ENCODE measurements at regions not wholly inside any gene's neighbourhood (a gene's known extent, or its start where the extent isn't known, plus 50 kb on each side); places are given as distances from the start of the nearest gene placed in this dataset.
"Not testable (repeated sequence)": the region's sequence is repeated elsewhere in the genome, so short reads cannot be mapped to it uniquely, and the experiment has no call there.

DNA sequence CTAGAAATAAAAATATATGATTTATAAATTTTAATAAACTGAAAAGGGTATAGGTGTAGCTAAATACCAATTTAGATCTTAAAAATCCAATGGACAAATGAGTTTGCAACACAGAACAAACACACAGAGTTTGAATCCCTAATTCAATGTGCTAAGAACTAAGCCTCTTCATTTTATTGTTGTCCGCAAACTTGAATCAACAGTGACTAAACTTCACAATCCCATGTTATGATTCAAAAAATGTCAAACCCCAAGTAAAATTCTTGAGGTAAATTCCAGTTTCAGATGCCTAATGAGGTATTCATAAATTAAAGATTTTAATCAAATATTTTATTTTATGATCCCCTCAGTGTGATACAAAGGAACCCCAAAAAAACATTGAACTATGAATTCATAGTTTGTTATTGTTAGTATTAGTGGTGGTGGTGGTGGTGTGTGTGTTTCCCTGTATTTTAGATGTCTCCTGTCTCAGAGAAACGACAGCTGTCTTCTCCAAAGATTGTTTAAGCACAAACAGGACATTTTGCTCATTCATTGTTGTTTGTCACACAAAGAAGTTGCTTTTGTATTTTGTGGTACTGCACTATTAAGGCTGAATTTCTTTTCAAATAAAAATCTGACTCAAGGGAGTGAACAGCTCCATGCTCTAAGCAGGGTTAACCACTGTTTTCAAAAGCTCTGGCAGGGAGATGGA, 259.8 kb downstream of the OSR1 start:
- DNase-seq = no peak

DNA sequence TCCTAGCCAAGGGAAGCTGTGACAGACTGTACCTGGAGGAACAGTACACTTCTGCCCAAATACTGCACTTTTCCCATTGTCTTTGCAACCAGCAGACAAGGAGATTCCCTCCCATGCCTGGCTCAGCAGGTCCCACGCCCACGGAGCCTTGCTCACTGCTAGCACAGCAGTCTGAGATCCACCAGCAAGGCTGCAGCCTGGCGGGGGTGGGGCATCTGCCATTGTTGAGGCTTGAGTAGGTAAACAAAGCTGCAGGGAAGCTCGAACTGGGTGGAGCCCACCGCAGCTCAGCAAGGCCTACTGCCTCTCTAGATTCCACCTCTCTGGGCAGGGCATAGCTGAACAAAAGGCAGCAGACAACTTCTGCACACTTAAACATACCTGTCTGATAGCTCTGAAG, 268.9 kb downstream of the OSR1 start:
- not testable (repeated sequence) for DNase-seq

DNA sequence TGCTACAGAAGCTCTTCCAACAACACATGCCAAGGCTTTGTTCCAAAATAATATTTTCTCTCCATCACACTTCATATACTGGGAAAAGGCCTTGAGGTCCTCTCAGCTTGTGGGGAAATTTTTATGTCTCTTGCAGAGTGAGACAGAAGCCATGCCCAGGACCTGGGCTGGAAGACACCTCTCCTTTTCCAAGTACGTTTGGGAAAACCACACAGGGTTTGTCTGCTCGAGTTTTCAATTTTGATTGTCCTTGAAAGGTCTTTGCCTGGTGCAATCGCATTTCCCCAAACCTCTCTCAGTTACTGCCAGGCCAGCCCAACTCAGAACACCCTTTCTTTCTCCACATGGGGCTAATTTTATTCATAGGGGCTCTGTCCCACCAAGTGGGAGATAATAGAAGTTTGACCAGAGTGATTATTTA, 272.2 kb downstream of the OSR1 start:
- DNase-seq = no peak

DNA sequence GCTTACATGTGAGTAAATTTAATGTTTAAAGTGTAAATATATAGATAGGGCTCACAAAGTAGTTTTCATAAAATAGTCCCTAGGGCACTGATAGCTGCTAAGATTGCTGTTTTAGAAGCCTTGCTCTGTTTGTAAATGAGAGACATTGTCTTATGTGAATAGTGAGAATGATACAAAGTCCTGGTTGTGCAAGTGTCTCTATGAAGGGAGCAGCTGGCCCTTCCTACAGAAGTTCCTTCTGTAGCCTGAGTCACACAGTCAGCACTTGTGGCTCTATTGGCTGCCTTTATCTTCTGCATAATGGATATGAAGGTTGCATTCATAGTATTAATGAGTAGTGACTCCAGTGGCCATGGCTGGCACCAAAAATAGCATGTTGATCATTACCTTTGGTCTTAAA, 279.7 kb downstream of the OSR1 start:
- no peak for DNase-seq

DNA sequence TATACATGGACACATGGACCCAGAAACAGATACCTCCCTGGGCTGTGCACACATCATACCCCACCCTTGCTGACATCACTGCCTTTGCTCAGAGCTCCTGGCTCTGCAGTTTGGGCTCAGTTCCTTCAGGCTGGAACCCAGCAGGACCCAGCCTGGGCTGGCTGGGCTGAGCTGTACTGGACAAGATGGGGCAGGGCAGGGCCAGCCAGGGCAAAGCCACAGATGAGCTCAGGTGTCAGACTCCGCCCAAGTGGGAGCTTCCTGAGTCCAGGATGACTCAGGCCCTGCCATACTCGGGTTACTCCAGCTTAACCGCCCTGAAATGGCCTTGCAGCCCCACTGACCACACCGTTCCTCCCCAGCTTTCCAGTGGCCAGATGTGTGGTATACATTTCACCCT, 284.9 kb downstream of the OSR1 start:
- peak; percentile 44 for DNase-seq

DNA sequence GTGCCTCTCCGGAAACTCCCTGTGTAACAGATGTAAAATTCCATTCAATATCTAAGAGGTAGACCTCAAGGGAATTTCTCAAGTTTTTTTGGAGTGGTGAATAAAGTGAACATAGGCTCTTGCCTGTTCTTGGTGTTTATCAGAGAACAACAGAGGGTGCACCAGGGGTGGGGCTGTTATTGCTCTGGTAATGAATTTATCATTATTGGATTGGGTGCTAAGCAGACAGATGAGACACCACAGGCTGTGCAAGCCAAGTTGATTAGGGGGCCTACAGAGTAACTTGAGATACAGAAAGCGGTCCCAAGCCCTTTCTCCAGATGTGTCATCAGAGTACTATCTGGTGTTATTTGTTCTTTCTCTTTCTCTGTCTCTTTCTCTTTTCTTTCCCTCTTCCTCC, 286.3 kb downstream of the OSR1 start:
- no peak for DNase-seq

DNA sequence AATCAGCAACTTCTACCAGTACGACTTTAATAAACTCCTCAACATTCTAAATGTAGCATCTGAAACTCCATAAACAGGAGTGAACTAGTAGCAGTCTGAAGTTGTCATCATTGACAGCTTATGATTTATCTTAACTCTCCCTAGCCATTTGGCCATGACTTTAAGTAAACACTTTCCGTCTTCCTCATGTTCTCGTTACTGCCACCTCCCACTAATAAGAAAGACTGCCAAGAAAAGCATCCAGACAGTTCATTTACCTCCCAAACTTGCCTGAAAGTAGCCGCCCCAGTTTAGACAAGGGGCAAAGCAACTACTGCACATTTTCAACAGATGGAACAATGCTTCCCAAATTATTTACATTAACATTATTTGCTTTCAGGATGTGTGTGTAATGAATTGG, 287.5 kb downstream of the OSR1 start:
- DNase-seq = peak; percentile 37

DNA sequence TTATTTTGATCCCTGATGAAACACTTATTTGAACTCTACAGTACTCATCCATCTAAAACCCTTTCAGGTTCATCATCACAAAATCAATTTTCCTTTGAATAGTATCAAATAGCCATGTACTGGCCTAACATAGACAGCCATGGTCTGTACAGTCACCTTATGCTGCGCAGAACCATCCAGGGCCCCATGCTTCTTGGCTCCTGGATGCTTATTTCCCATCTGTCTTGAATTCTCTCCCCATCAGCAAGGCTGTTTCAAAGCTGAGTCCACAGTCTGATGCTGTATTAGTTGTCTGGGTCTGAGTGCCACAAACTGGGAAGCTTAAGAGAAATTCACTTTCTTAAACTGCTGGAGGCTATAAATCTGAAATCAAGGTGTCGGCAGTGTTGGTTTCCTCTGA, 290.2 kb downstream of the OSR1 start:
- DNase-seq = no peak

DNA sequence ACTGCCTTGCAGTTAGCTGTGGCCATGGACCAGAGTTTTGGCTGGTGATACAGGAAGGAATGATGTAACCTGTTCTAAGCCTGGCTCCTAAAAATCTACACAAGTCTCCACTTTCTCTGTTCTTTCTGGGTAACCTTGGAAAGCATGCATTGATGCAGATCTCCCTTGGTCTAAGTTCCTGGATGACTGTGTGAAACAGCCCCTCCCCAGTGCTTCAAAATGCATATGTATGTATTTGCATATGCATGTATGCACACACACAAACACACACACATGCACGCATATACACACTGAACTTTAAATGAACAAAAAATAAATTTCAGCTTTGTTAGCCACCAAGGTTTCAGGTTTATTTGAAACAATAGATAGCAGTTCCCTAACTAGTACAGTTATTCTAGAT, 296.1 kb downstream of the OSR1 start:
- no peak for DNase-seq

DNA sequence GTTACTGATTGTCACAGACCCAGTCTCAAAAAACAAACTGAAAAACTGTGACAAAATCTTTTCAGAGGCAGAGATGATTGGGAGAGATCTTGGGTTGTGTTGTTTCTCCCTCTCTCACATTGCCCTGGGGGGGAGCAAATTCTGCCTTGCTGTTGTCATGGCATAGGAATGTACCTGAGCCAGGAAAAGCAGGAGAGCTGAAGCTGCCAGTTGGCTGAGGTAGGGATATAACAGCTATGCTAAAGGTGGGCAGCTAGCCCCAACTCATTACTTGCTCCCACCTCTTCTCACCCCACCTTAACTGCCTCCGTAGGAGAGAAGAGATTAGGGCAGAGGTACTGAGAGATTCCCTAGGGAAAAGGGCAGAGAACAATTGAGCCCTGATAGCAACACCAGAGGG, 299.3 kb downstream of the OSR1 start:
- no peak for DNase-seq

DNA sequence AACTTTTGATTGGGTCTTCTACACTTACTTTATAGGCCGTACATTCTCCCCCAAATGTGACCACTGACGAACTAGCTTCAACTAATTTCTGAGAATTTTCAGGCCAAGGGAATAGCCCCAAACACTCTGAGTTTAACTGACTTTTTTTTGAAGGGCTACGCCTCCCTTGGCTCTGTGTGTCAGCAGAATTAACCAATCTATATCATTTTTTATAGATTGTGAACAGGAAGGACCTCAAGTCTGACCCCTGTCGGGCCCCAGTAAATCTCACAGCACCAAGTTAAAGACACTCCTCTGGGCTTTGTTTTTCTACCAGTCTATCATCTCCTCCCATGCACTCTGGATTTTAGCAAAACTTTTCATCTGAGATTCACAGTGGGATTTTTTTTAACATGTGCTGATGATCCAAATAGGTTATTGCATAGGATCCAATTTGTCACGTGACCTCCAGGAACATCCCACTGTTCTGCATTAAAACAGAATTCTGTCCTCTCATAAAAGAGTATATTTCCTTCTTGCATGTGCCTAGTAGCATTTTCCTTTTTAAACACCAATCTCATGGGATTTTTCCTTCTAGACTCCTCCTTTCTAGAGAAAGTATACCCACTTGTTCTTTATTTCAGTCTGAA, 307.1 kb downstream of the OSR1 start:
- no peak for DNase-seq

DNA sequence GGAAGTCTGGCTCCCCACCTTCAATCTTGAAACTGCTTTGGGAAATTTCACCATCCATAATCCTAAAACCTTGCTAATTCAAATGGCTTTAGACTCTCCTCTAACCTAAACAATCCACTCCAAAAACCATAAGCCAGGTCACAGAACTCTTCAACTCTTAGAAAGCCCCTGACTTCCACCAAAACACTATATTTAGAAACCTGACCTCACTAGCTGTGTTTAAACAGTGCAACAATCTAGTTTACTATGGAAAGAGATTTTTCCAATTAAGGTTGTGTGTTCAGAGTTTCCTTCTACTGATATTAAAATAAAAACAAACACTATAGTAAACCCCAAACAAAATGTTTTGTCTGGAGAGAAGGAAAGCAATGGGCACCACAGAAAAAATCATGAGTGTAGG, 308.1 kb downstream of the OSR1 start:
- DNase-seq = no peak

DNA sequence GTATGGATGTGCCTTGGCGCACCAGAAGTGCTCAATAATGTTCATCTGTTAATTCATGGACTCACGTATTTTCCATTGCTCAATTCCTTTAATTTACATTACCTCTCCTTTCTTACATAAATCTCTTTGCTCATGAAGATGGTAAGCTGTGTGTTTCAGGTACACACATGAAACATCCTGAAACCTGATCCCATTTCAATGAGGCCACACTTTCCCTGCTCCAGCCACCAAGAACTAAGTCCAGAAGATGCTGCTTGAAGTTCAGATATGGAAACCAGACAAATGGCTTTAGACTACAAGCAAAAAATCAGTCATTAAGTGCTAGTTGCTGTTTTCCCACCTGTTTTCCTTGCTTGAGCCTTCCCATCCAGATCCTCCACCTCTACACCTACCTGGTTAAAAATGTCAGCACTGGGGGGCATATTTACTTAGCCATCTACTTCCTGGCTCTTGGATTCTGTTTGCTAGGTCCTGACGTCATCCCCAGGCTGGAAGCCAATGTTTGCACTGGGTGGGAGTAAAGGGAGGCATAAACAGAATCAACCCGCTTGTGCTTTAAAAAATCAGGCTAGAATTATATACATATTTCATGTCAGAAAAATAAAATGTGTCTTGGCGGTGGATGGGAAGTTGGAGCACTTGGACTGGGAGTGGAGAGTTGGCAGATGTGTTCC, 309.7 kb downstream of the OSR1 start:
- DNase-seq = no peak

DNA sequence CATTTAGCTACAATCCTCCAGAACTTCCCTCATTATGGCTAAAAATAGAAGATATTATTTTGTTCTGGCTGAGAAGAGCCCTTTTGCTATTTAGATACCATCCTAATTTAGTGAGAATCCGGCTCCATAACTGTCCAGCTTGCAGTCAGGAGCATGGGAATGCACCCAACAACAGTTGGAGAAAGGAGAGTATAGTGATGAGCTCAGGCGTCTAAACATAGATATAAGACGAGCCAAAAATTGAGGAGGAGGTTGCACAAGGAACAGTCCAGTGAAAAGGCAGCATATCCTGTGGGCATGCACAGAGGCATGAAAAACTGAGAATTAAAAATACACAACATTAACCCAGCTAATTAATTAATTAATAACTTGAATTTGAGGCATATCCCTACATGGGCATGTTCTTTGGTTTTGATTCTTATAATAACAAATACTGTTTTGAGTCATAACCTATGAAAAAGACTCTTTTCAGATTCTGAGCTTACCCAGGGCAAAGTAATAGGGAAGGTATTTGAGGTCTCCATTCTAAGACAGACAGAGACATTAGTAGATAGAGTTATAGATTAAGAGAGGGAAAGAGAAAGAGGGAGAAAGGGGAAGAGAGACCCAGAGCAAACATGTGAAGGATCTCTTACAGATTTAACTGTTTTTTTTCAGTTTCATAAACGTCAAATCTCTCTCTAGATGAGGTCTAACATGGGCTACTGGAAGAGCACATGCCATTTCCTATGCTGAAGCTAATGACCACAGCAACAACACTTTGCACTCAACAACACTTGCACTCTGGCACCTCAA, 311.2 kb downstream of the OSR1 start:
- DNase-seq = no peak

DNA sequence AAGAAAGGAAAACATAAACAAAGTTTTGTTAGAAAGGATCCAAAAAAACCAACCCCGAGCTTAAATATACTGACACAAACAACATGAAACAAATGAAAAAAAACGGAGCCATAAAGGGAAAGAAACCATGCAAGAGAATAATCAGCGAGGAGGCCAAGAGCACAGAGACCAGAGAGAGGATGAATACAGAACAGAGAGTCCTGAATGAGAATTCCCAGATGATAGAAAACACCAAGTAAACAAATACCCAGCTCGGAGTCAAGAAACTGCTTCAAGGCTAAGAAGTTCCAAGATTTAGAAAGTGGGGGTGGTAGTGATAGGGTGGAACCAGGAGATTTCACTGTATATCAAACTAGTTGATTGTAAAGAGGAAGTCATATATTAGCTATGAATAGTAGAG, 313.3 kb downstream of the OSR1 start:
- DNase-seq = no peak

DNA sequence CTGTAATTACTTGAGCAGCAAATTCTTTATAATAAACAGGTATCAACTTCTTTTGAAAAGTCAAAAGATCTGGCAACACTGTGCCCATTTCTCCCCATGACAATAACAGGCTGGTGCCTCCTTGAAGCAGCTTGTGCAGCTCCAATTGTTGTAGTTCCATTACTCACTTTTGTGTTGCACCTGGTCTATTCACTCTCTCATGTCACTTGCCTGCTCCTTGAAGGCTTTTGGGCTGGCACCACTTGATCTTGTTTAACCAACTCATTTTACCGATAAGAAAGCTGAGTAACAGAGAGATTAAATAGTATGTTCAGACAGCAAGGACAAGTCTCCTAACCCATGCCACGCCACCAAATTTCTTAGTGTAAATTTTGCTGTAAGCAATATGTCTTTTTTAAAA, 314.5 kb downstream of the OSR1 start:
- DNase-seq = no peak

DNA sequence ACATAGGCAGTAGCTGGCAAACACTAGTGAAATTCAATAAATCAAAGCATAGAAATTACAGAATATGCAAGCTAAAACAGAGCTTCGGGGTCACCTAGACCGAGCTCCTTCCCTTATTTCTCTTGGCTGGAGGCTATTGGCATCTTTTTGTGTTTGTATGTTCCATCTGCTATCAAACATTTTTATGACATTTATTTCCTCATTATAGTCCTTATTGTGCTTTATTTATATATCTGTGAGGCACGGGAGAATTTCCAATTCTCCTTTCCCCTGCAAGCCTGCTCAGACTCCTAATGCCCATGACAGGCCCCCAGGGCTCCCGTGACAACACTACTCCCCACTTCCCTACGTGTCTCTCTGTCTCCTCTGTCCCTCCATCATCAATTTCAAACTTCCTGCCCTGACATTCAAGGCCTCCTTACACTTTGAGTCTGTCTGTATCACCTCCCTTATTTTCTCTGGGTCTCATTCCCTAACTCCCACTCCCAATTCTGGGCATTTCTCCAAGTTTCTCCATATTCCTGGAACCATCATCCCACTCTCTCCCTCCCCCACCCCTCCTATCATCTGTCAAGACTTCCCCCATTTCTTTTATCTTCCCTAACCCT, 316.9 kb downstream of the OSR1 start:
- no peak for DNase-seq

DNA sequence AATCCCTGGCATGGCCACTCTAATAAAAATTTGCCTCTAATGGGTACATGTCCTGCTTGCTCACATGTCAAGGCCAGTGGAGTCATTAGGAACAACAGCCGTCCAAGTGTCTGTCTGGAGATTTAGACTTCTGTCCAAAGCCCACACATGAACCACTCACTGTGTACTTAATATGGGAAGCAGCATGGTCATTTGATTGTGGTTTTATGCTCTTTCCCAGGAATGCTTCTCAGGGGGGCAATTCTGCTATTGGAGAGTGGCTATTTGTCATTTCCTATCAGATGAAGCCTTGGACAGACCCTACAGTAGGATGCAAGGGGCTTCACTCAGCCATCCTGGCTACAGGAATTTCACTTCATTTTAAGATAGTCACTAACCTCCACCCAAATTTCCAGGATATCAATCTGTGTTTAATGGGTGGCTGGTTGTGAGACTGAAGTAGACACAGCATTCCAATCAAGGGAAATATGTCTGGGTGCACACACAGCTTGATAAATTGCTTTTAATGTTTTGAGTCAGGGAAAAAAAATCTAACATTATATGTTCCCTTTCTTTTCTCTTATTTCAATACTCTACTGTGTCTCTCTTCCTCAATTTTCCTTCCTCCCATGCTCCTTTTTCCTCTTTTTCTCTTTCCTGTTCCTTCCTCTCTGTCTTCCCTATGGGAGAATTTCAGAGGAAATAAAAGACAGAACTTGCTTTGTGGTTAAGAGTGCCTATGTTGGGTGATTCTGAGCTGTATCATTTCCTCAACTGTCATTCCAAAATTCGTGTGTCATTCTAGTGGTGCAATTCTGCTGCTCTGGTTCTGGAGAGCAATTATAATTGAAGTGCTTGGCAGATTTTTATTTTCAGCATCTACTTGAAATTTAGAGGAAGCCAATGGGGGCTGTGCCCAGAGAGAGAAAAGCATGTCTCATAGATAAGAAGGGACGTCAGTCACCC, 320.1 kb downstream of the OSR1 start:
- DNase-seq = no peak

DNA sequence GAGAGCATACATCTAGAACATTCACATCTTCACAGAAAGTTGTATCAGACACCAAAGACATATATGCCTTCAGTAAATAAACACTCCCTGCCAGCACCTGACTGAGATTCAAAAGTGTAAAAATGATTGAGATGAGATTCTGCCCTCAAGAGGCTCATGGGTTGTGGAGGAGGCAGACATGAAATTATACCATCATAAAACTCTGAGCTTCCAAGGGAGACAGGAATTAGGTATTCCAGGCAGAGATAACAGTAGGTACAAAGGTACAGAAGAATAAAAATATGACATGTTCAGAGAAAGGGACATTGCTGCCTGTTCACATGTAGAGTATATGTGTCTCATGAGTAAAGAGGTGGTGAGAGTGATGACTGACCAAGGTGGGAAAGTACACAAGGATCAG, 322.3 kb downstream of the OSR1 start:
- DNase-seq = no peak

DNA sequence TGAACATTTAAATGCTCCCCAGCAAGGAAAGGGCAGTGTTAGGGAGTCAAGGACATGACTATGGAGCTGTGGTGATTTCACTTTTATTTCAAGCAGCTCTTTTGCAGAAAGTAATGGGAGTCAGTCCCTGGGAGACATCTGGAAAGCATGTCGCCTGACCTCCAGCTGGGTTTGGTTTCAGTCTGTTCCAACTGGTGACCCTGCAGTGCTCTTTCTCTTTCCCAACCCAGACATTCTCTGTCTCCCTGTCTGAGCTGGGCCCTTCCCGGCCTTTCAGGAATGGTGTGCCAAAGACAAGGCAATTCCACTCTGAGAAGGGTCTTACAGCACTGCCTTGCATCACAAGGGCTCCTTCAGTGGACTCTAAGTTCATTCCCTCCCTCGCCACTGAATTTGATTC, 323.2 kb downstream of the OSR1 start:
- DNase-seq = no peak

DNA sequence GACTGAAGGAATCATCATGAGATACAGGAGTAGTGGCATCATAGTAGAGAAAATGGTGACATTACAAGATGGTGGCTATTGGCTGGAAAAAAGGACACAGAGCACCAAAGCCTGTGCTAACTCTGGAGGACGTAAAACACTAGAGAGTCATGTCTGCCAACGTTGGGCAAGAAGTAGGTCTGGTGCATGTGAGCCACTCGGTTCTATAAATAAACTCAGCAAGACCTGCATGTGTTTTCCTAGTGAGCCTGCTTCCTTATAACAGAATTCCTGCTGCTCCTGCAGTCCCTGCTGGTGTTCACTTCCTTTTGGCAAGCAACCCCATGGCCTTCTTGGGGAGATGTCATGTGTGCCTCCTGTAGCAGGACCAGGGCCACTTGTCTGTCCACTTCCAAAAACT, 325.2 kb downstream of the OSR1 start:
- no peak for DNase-seq

DNA sequence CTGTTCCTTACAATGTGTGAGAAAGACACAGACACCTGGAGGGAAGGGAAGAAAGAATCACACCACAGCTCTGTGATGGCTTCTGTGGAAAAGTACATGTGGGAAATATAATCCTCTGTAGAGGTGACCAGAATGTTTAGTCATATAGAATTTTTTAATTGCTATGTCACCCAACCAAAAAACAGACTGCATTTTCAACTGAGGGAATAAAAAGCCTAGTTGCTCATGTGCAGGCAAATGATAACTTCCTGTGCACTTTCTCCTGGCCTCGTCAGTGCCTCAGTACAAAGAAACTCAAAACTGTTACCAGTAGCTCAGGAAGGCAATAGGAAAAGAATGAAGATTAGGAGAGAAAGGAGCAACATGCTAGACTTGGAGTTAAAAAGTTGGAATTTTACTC, 326.8 kb downstream of the OSR1 start:
- no peak for DNase-seq
